ENCODE measurements at regions not wholly inside any gene's neighbourhood (a gene's known extent, or its start where the extent isn't known, plus 50 kb on each side); places are given as distances from the start of the nearest gene placed in this dataset.

DNA sequence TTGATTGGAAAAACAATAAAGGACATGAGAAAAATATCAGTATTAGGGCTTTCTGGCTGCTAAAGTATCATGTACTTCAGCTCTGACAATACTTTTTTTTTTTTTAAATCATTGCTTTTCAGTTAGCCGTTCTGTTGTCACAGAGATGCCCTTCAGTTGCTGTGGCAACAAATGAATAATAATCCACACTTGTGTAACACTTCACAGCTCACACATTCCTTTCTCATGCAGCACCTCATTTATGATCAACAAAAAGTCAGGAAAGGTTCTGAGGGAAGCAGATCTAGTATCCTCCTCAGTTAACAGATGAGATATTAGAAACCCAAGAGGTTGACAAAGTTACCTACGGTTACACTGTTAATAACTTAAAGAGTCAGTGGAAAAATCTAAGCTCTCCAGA, 444.2 kb upstream of the SLIT2 start:
- Histone ChIP-seq H3K36me3 (ENCODE audit: insufficient read depth, low read depth, low read length) (no peaks in the 10 kb centered on the region), H3K9ac (ENCODE audit: low read depth, low read length) (no peak overlapping the region), H3K27me3 (ENCODE audit: insufficient read depth, low read length) (no peaks in the 10 kb centered on the region), H3K4me1 (ENCODE audit: insufficient read depth, low read length) (no peaks in the 10 kb centered on the region), H3K27ac (ENCODE audit: low read length) (no peak overlapping the region), H3K9me3 (ENCODE audit: insufficient read depth, low read depth, low read length) (no peaks in the 10 kb centered on the region), H3K4me3 (ENCODE audit: low read length) (no peak overlapping the region)

GRCh38 chr4:19806865-19807264, 444.8 kb upstream of the SLIT2 start:
- Histone ChIP-seq H3K9ac (ENCODE audit: low read depth, low read length) (no peak overlapping the region), H3K36me3 (ENCODE audit: insufficient read depth, low read depth, low read length) (no peaks in the 10 kb centered on the region), H3K9me3 (ENCODE audit: insufficient read depth, low read depth, low read length) (no peaks in the 10 kb centered on the region), H3K27ac (ENCODE audit: low read length) (no peak overlapping the region), H3K4me3 (ENCODE audit: low read length) (no peak overlapping the region), H3K27me3 (ENCODE audit: insufficient read depth, low read length) (no peaks in the 10 kb centered on the region), H3K4me1 (ENCODE audit: insufficient read depth, low read length) (no peaks in the 10 kb centered on the region)

GRCh38 chr4:19803406-19803805, 448.3 kb upstream of the SLIT2 start:
- H3K4me3 ChIP-seq (ENCODE audit: low read length) = no peak overlapping the region
- no peaks in the 10 kb centered on the region for H3K4me1 ChIP-seq (ENCODE audit: insufficient read depth, low read length)
- no peaks in the 10 kb centered on the region for H3K36me3 ChIP-seq (ENCODE audit: insufficient read depth, low read depth, low read length)
- no peaks in the 10 kb centered on the region for H3K27me3 ChIP-seq (ENCODE audit: insufficient read depth, low read length)
- H3K9me3 ChIP-seq (ENCODE audit: insufficient read depth, low read depth, low read length) = no peaks in the 10 kb centered on the region
- no peak overlapping the region for H3K9ac ChIP-seq (ENCODE audit: low read depth, low read length)
- no peak overlapping the region for H3K27ac ChIP-seq (ENCODE audit: low read length)

DNA sequence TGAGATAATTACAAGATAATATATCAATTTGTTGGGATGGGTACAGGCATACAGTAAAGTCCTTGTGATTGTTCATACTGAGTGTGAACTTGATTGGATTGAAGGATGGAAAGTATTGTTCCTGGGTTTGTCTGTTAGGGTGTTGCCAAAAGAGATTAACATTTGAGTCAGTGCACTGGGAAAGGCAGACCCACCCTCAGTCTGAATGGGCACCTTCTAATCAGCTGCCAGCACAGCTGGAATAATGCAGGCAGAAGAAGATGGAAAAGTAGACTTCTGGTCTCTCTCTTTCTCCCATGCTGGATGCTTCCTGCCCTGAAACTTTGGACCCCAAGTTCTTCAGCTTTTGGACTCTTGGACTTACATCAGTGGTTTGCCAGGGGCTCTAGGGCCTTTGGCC, 457.9 kb upstream of the SLIT2 start:
- H3K4me1 ChIP-seq (ENCODE audit: insufficient read depth, low read length) = no peaks in the 10 kb centered on the region
- H3K27ac ChIP-seq (ENCODE audit: low read length) = no peak overlapping the region
- H3K36me3 ChIP-seq (ENCODE audit: insufficient read depth, low read depth, low read length) = no peaks in the 10 kb centered on the region

GRCh38 chr4:19791422-19792123, 460.1 kb upstream of the SLIT2 start:
- no peak overlapping the region for H3K9ac ChIP-seq (ENCODE audit: low read depth, low read length)
- no peaks in the 10 kb centered on the region for H3K4me1 ChIP-seq (ENCODE audit: insufficient read depth, low read length)
- peaks cover 6% of the 10 kb centered on the region; the same call in 1 of the 2 replicates for H3K9me3 ChIP-seq (ENCODE audit: insufficient read depth, low read depth, low read length)
- no peak overlapping the region for H3K4me3 ChIP-seq (ENCODE audit: low read length)
- H3K36me3 ChIP-seq (ENCODE audit: insufficient read depth, low read depth, low read length) = no peaks in the 10 kb centered on the region
- no peaks in the 10 kb centered on the region for H3K27me3 ChIP-seq (ENCODE audit: insufficient read depth, low read length)
- H3K27ac ChIP-seq (ENCODE audit: low read length) = no peak overlapping the region

More for the DNA sequence above, 457.9 kb upstream of the SLIT2 start:
- no peaks in the 10 kb centered on the region for H3K27me3 ChIP-seq (ENCODE audit: insufficient read depth, low read length)
- no peak overlapping the region for H3K9ac ChIP-seq (ENCODE audit: low read depth, low read length)
- H3K4me3 ChIP-seq (ENCODE audit: low read length) = no peak overlapping the region
- H3K9me3 ChIP-seq (ENCODE audit: insufficient read depth, low read depth, low read length) = peaks cover 6% of the 10 kb centered on the region; the same call in 1 of the 2 replicates

DNA sequence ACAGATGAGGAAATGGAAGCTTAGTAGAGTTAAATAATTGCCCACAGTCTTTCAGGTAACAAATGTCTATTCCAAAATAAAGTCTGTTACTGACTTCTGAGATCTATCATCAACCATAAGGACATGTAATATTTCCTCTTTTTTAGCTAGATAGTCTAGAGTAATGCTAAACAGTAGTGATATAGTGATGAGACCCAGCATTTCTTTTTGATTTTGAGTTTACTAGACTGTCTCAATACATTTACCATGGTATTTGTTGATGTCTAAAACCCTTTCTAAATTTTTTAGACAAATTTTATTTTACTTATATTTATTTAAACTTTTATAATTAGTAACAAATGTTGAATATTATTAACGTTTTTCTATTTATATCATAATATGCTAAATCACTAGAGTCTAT, 465.1 kb upstream of the SLIT2 start:
- Histone ChIP-seq H3K4me3 (ENCODE audit: low read length) (no peak overlapping the region), H3K9me3 (ENCODE audit: insufficient read depth, low read depth, low read length) (peaks cover 32% of the 10 kb centered on the region), H3K9ac (ENCODE audit: low read depth, low read length) (no peak overlapping the region), H3K36me3 (ENCODE audit: insufficient read depth, low read depth, low read length) (no peaks in the 10 kb centered on the region), H3K27me3 (ENCODE audit: insufficient read depth, low read length) (no peaks in the 10 kb centered on the region), H3K27ac (ENCODE audit: low read length) (no peak overlapping the region), H3K4me1 (ENCODE audit: insufficient read depth, low read length) (no peaks in the 10 kb centered on the region)

- Histone ChIP-seq H3K9me3 (ENCODE audit: insufficient read depth, low read depth, low read length) (peaks cover 27% of the 10 kb centered on the region), H3K27me3 (ENCODE audit: insufficient read depth, low read length) (no peaks in the 10 kb centered on the region), H3K4me3 (ENCODE audit: low read length) (no peak overlapping the region), H3K36me3 (ENCODE audit: insufficient read depth, low read depth, low read length) (no peaks in the 10 kb centered on the region), H3K4me1 (ENCODE audit: insufficient read depth, low read length) (no peaks in the 10 kb centered on the region), H3K9ac (ENCODE audit: low read depth, low read length) (no peak overlapping the region), H3K27ac (ENCODE audit: low read length) (no peak overlapping the region)
Measured at GRCh38 chr4:19783667-19784223, 468.0 kb upstream of the SLIT2 start.

DNA sequence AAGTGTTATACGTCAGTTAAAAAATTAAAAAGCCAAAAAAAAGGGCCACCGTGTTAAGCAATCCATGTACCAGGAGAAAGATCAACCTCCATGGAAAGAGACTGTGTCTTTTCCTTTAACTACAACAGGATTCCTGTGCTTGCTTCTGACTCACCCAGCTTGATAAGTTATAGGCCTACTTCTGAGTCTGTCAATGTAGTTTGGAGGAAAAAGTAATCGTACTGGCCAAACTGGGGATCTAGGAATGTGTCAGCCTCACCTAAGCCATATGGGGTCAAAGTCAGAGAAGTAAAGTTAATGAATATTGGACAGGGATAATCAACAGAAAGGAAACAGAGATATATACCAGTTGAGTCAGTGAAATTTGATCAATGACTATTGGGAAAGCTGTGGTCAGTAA, 470.8 kb upstream of the SLIT2 start:
- H3K27ac ChIP-seq (ENCODE audit: low read length) = no peak overlapping the region
- H3K9me3 ChIP-seq (ENCODE audit: insufficient read depth, low read depth, low read length) = peaks cover 27% of the 10 kb centered on the region
- H3K27me3 ChIP-seq (ENCODE audit: insufficient read depth, low read length) = no peaks in the 10 kb centered on the region
- no peak overlapping the region for H3K9ac ChIP-seq (ENCODE audit: low read depth, low read length)
- H3K4me3 ChIP-seq (ENCODE audit: low read length) = no peak overlapping the region
- no peaks in the 10 kb centered on the region for H3K36me3 ChIP-seq (ENCODE audit: insufficient read depth, low read depth, low read length)
- no peaks in the 10 kb centered on the region for H3K4me1 ChIP-seq (ENCODE audit: insufficient read depth, low read length)

- Histone ChIP-seq H3K27ac (ENCODE audit: low read length) (no peak overlapping the region), H3K9ac (ENCODE audit: low read depth, low read length) (no peak overlapping the region), H3K36me3 (ENCODE audit: insufficient read depth, low read depth, low read length) (no peaks in the 10 kb centered on the region), H3K9me3 (ENCODE audit: insufficient read depth, low read depth, low read length) (no peaks in the 10 kb centered on the region), H3K4me3 (ENCODE audit: low read length) (no peak overlapping the region), H3K27me3 (ENCODE audit: insufficient read depth, low read length) (no peaks in the 10 kb centered on the region), H3K4me1 (ENCODE audit: insufficient read depth, low read length) (no peaks in the 10 kb centered on the region)
Measured at GRCh38 chr4:19776929-19777328, 474.8 kb upstream of the SLIT2 start.

GRCh38 chr4:19776021-19776459, 475.7 kb upstream of the SLIT2 start:
- Histone ChIP-seq H3K4me3 (ENCODE audit: low read length) (no peak overlapping the region), H3K36me3 (ENCODE audit: insufficient read depth, low read depth, low read length) (no peaks in the 10 kb centered on the region), H3K9me3 (ENCODE audit: insufficient read depth, low read depth, low read length) (no peaks in the 10 kb centered on the region; the same call in 1 of the 2 replicates), H3K27me3 (ENCODE audit: insufficient read depth, low read length) (no peaks in the 10 kb centered on the region), H3K4me1 (ENCODE audit: insufficient read depth, low read length) (no peaks in the 10 kb centered on the region), H3K27ac (ENCODE audit: low read length) (no peak overlapping the region), H3K9ac (ENCODE audit: low read depth, low read length) (no peak overlapping the region)

DNA sequence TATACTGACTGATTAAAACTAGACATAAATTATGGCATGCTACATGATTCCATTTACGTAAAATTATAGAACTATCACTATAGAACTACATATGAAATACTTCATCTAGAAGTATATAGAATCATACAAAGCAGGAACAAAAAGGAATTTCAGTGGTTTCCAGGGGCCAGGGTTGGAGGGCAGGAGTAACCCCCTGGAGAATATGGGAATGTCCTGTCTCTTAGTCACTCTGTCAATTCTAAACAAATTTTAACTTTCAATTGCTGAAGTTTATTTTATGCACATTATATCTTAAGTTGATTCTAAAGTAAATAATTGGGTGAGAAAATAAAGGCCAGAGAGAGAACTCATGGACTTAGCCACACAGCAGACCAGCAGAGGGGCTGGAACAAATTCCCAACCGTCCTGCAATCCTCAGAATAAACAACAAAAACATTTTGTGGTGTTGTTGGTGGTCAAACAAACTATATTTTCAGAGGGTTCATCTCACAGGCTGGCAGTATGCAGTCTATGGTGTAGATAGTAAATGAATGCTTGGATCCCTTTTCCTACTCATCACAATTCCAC, 476.9 kb upstream of the SLIT2 start:
- H3K4me1 ChIP-seq (ENCODE audit: insufficient read depth, low read length) = no peaks in the 10 kb centered on the region
- H3K36me3 ChIP-seq (ENCODE audit: insufficient read depth, low read depth, low read length) = no peaks in the 10 kb centered on the region
- H3K27me3 ChIP-seq (ENCODE audit: insufficient read depth, low read length) = no peaks in the 10 kb centered on the region
- no peak overlapping the region for H3K4me3 ChIP-seq (ENCODE audit: low read length)
- no peak overlapping the region for H3K9ac ChIP-seq (ENCODE audit: low read depth, low read length)
- H3K27ac ChIP-seq (ENCODE audit: low read length) = no peak overlapping the region
- no peaks in the 10 kb centered on the region; the same call in 1 of the 2 replicates for H3K9me3 ChIP-seq (ENCODE audit: insufficient read depth, low read depth, low read length)

DNA sequence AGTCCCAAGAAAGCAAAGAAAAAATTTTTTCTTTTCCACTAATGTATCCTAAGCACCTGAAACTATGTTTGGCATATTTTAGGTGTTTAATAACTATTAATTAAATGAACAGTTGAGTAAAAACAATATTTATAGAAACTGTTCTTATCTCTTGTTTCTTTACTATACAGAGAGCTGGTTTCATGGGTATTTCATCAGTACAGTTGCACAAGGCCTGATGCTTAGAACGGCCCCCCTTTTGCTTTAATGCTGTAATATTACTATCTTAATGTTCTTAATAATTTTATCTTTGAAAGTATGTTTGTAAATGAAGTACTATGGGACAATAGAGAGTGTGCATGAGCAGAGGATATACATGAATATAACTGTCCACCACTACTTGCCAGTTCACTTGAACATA, 479.1 kb upstream of the SLIT2 start:
- Histone ChIP-seq H3K4me1 (ENCODE audit: insufficient read depth, low read length) (no peaks in the 10 kb centered on the region), H3K9ac (ENCODE audit: low read depth, low read length) (no peak overlapping the region), H3K36me3 (ENCODE audit: insufficient read depth, low read depth, low read length) (no peaks in the 10 kb centered on the region), H3K27ac (ENCODE audit: low read length) (no peak overlapping the region), H3K27me3 (ENCODE audit: insufficient read depth, low read length) (no peaks in the 10 kb centered on the region), H3K4me3 (ENCODE audit: low read length) (no peak overlapping the region), H3K9me3 (ENCODE audit: insufficient read depth, low read depth, low read length) (no peaks in the 10 kb centered on the region; the same call in 1 of the 2 replicates)
